Heart left ventricle (tissue), 16 donors: ENCODE measurements at regions not wholly inside any gene's neighbourhood (a gene's known extent, or its start where the extent isn't known, plus 50 kb on each side); places are given as distances from the start of the nearest gene placed in this dataset.

Source experiments
- ATAC-seq, 4 donors: fragments of 200-7000 bp; cut with Tn5 transposase; one replicate each; pipeline ENCODE4 v1.9.1; 2020 to 2022; ENCODE audit warnings: moderate library complexity in 4 of 4, mild to moderate bottlenecking in 3 of 4, moderate number of reproducible peaks in 1 of 4
- DNase-seq, 5 donors: peaks; one replicate each; pipeline ENCODE4 v3.0.0-alpha.2; 2020
- H3K27ac ChIP-seq, 12 donors: fragments of 200-600 bp; sonication (generic) in 4 of 12; one replicate each; pipeline versions ENCODE4 v1.5.0 to v1.8.0; 2016 to 2022; ENCODE audit warnings: mild to moderate bottlenecking in 2 of 12
- H3K27me3 ChIP-seq, 9 donors: fragments of 200-600 bp; sonication (generic) in 2 of 9; one replicate each; pipeline versions ENCODE4 v1.5.1 to v1.8.0; 2016 to 2022; ENCODE audit warnings: mild to moderate bottlenecking in 3 of 9
- H3K36me3 ChIP-seq, 9 donors: fragments of 200-600 bp; sonication (generic) in 2 of 9; one replicate each; pipeline versions ENCODE4 v1.5.0 to v1.8.0; 2018 to 2022; ENCODE audit warnings: mild to moderate bottlenecking in 2 of 9
- H3K4me1 ChIP-seq, 12 donors: fragments of 200-600 bp; sonication (generic) in 4 of 12; one replicate each; pipeline versions ENCODE4 v1.5.0 to v1.8.0; 2016 to 2022; ENCODE audit warnings: mild to moderate bottlenecking in 3 of 12
- H3K4me3 ChIP-seq, 12 donors: fragments of 200-600 bp; sonication (generic) in 4 of 12; one replicate each; pipeline versions ENCODE4 v1.5.0 to v1.8.0; 2017 to 2022; ENCODE audit warnings: mild to moderate bottlenecking in 9 of 12, moderate library complexity in 4 of 12
- H3K9me3 ChIP-seq, 12 donors: fragments of 200-600 bp; sonication (generic) in 4 of 12; one replicate each; pipeline versions ENCODE4 v1.5.0 to v1.8.0; 2016 to 2022; ENCODE audit warnings: mild to moderate bottlenecking in 1 of 12
- CTCF ChIP-seq, 12 donors: fragments of 200-600 bp; sonication (generic) in 4 of 12; IDR thresholded peaks; one replicate each; pipeline versions ENCODE4 v1.5.0 to v1.8.0; 2018 to 2022; ENCODE audit warnings: antibody characterized with exemption in 12 of 12, mild to moderate bottlenecking in 5 of 12
- POLR2A ChIP-seq, 2 donors: fragments of 450-650 bp; IDR thresholded peaks; one replicate each; pipeline ENCODE4 v1.6.1; 2017; ENCODE audit warnings: antibody characterized with exemption in 2 of 2, mild to moderate bottlenecking in 2 of 2, moderate library complexity in 2 of 2
- WGBS, 4 donors: extraction: QIAGEN DNeasy Blood & Tissue Kit in 2 of 4; methylation state at CpG; one replicate each; pipeline versions ENCODE4 v1.1.5 to v1.1.7; 2013 to 2018; 5-methylcytosine and 5-hydroxymethylcytosine counted together
- intact Hi-C, 10 donors: fragments of 100-400 bp; cut with DNase I; formaldehyde crosslinking; loops; one replicate each; pipeline versions ENCODE4 v1.11.1 to v1.14.2; 2022
- donor health status: ischemic (EF 13 %, LVEDD 7.1; RV severe dilation, severe dysfunction).
- donor health status: healthy with polysubstance abuse.
- donor health status: DM: no; HTN: yes; CAD: no.
- donor health status: DM: no; HTN: no; CAD: no.
- donor health status: ischemic (EF 25% LVEDD 6.9; RV normal size, moderate dysfunction).
- donor health status: ischemic (EF 25% LVEDD 5.7; RV mildly dilated, moderate dysfunction).
- donor health status: healthy.
- donor health status: DM: yes; HTN: yes; CAD: no.
- donor health status: ischemic (EF 35%, LVEDD 5.7; RV mildly dilated, moderate dysfunction).
- donor health status: nonischemic (EF 11% LVEDD 7.7; RV severe dilation, severe dysfunction).
- donor health status: DM: yes; HTN: yes; CAD: no.
- donor health status: PGD.
- donor health status: ischemic (EF 29% LVEDD 5.4; RV normal size, mild dysfunction).
- donor health status: nonischemic (EF 23%, LVEDD 6.1; RV moderate dilation, normal function).

- no peak overlapping the region for H3K4me3 ChIP-seq
- H3K36me3 ChIP-seq, result no peaks in the 10 kb centered on the region
- TF ChIP-seq CTCF (IDR thresholded peaks at IDR 0.05), result no peak
- no peak for TF ChIP-seq POLR2A (IDR thresholded peaks at IDR 0.05)
- peaks cover 0 to 6% (median 0%) of the 10 kb centered on the region in 12 donors for H3K9me3 ChIP-seq
- intact Hi-C loops, result no loop called here
- no peak for DNase-seq
- peaks cover 0 to under 1% (median 0%) of the 10 kb centered on the region in 9 donors for H3K27me3 ChIP-seq
- 76 to 81% (median 78%) methylated on average over 12 of the region's 12 CpGs for WGBS, 4 donors
- no peaks in the 10 kb centered on the region for H3K4me1 ChIP-seq
- no peak for ATAC-seq
- no peak overlapping the region for H3K27ac ChIP-seq
These were observed 134.1 kb upstream of the TMEM45B start for GRCh38 chr11:129681344-129682114.

- H3K4me1 ChIP-seq, result no peaks in the 10 kb centered on the region
- TF ChIP-seq POLR2A (IDR thresholded peaks at IDR 0.05) (no peak), CTCF (IDR thresholded peaks at IDR 0.05) (no peak)
- no peak for ATAC-seq
- H3K27me3 ChIP-seq, result no peaks in the 10 kb centered on the region
- intact Hi-C loops, result no loop called here
- H3K36me3 ChIP-seq, result no peaks in the 10 kb centered on the region
- DNase-seq, result no peak
- H3K4me3 ChIP-seq, result no peak overlapping the region
- H3K27ac ChIP-seq, result no peak overlapping the region
- WGBS, 4 donors, result 68 to 75% (median 70%) methylated on average over 3 of the region's 3 CpGs
- H3K9me3 ChIP-seq, result peaks cover 0 to 6% (median 0%) of the 10 kb centered on the region in 12 donors
These were observed 129.4 kb upstream of the TMEM45B start for GRCh38 chr11:129686269-129686668.

GRCh38 chr11:129691142-129691541, 124.5 kb upstream of the TMEM45B start:
- TF ChIP-seq CTCF (IDR thresholded peaks at IDR 0.05) (no peak), POLR2A (IDR thresholded peaks at IDR 0.05) (no peak)
- Histone ChIP-seq H3K27ac (no peak overlapping the region), H3K9me3 (peaks cover 0 to 2% (median 0%) of the 10 kb centered on the region in 12 donors), H3K4me1 (peaks cover 0 to 5% (median 0%) of the 10 kb centered on the region in 12 donors), H3K36me3 (no peaks in the 10 kb centered on the region), H3K4me3 (no peak overlapping the region), H3K27me3 (peaks cover 0 to 23% (median 0%) of the 10 kb centered on the region in 9 donors)
- ATAC-seq (no peak), DNase-seq (no peak)
- WGBS, 4 donors, result 66 to 74% (median 70%) methylated on average over 10 of the region's 10 CpGs
- intact Hi-C loops, result loop anchor here in 1 of 10 donors (10.0 kb wide), 1 partner anchor 326 kb away; no protein-coding TSS in a partner anchor

- WGBS, 4 donors, result 73 to 85% (median 76%) methylated on average over 4 to 10 of the region's 10 CpGs
- Histone ChIP-seq H3K4me1 (peaks cover 0 to 5% (median 0%) of the 10 kb centered on the region in 12 donors), H3K4me3 (no peak overlapping the region), H3K27me3 (peaks cover 0 to 44% (median 0%) of the 10 kb centered on the region in 9 donors), H3K27ac (no peak overlapping the region), H3K36me3 (no peaks in the 10 kb centered on the region), H3K9me3 (no peaks in the 10 kb centered on the region)
- DNase-seq, result no peak
- ATAC-seq, result no peak
- intact Hi-C loops, result loop anchor here in 1 of 10 donors (10.0 kb wide), 1 partner anchor 330 kb away; no protein-coding TSS in a partner anchor
- no peak for TF ChIP-seq POLR2A (IDR thresholded peaks at IDR 0.05)
- TF ChIP-seq CTCF (IDR thresholded peaks at IDR 0.05), result no peak
These were observed 121.1 kb upstream of the TMEM45B start for GRCh38 chr11:129694538-129694937.
